ENCODE measurements at regions not wholly inside any gene's neighbourhood (a gene's known extent, or its start where the extent isn't known, plus 50 kb on each side); places are given as distances from the start of the nearest gene placed in this dataset.
"Not testable (repeated sequence)": the region's sequence is repeated elsewhere in the genome, so short reads cannot be mapped to it uniquely, and the experiment has no call there.

GRCh38 chr5:98393205-98393604 lies 380.3 kb upstream of the RGMB start:
- ATAC-seq; intact Hi-C loops (cut with DNase I, micrococcal nuclease); DNase-seq: not testable (repeated sequence)

- ATAC-seq (no peak), DNase-seq (no peak)
- intact Hi-C loops (cut with DNase I, micrococcal nuclease): no loop called here
Measured at GRCh38 chr5:98397081-98397480, 376.4 kb upstream of the RGMB start.

GRCh38 chr5:98398465-98398864 lies 375.0 kb upstream of the RGMB start:
- DNase-seq: no peak
- intact Hi-C loops (cut with DNase I, micrococcal nuclease): no loop called here
- no peak for ATAC-seq

GRCh38 chr5:98401656-98402055 lies 371.8 kb upstream of the RGMB start:
- intact Hi-C loops (cut with DNase I, micrococcal nuclease): no loop called here
- DNase-seq: no peak
- ATAC-seq: no peak

GRCh38 chr5:98402130-98402529 lies 371.3 kb upstream of the RGMB start:
- DNase-seq (no peak), ATAC-seq (no peak)
- intact Hi-C loops (cut with DNase I, micrococcal nuclease): no loop called here

GRCh38 chr5:98403131-98403530 lies 370.3 kb upstream of the RGMB start:
- ATAC-seq: no peak
- no peak for DNase-seq
- intact Hi-C loops (cut with DNase I, micrococcal nuclease): no loop called here

GRCh38 chr5:98414938-98415337 lies 358.5 kb upstream of the RGMB start:
- ATAC-seq (no peak), DNase-seq (no peak)
- intact Hi-C loops (cut with DNase I, micrococcal nuclease): no loop called here

- no peak for ATAC-seq
- no peak for DNase-seq
- intact Hi-C loops (cut with DNase I, micrococcal nuclease): no loop called here
Measured at GRCh38 chr5:98415663-98416062, 357.8 kb upstream of the RGMB start.

- intact Hi-C loops (cut with DNase I, micrococcal nuclease): no loop called here
- DNase-seq (no peak), ATAC-seq (no peak)
Measured at GRCh38 chr5:98416541-98416940, 356.9 kb upstream of the RGMB start.

- intact Hi-C loops (cut with DNase I, micrococcal nuclease): no loop called here
- no peak for DNase-seq
- ATAC-seq: peak; percentile 64
Measured at GRCh38 chr5:98419825-98420224, 353.6 kb upstream of the RGMB start.

- DNase-seq (no peak), ATAC-seq (no peak)
- intact Hi-C loops (cut with DNase I, micrococcal nuclease): no loop called here
Measured at GRCh38 chr5:98424681-98425450, 348.6 kb upstream of the RGMB start.

GRCh38 chr5:98425640-98426039 lies 347.8 kb upstream of the RGMB start:
- no peak for ATAC-seq
- no peak for DNase-seq
- intact Hi-C loops (cut with DNase I, micrococcal nuclease): no loop called here

GRCh38 chr5:98428806-98429205 lies 344.7 kb upstream of the RGMB start:
- DNase-seq: peak; percentile 36 to 38

GRCh38 chr5:98432378-98432777 lies 341.1 kb upstream of the RGMB start:
- intact Hi-C loops (cut with DNase I, micrococcal nuclease): no loop called here
- DNase-seq (no peak), ATAC-seq (no peak)

More at GRCh38 chr5:98428806-98429205, 344.7 kb upstream of the RGMB start:
- peak; percentile 71 for ATAC-seq
- intact Hi-C loops (cut with DNase I, micrococcal nuclease): no loop called here

GRCh38 chr5:98433022-98433421 lies 340.4 kb upstream of the RGMB start:
- DNase-seq (no peak), ATAC-seq (no peak)
- intact Hi-C loops (cut with DNase I, micrococcal nuclease): no loop called here

GRCh38 chr5:98433673-98434072 lies 339.8 kb upstream of the RGMB start:
- no peak for ATAC-seq
- intact Hi-C loops (cut with DNase I, micrococcal nuclease): no loop called here
- DNase-seq: no peak

GRCh38 chr5:98436667-98437066 lies 336.8 kb upstream of the RGMB start:
- ATAC-seq: no peak
- intact Hi-C loops (cut with DNase I, micrococcal nuclease): no loop called here
- DNase-seq: no peak

- DNase-seq (no peak), ATAC-seq (no peak)
- intact Hi-C loops (cut with DNase I, micrococcal nuclease): no loop called here
Measured at GRCh38 chr5:98442448-98442847, 331.0 kb upstream of the RGMB start.

GRCh38 chr5:98443881-98444280 lies 329.6 kb upstream of the RGMB start:
- no peak for ATAC-seq
- intact Hi-C loops (cut with DNase I, micrococcal nuclease): no loop called here
- DNase-seq: no peak

GRCh38 chr5:98453296-98453695 lies 320.2 kb upstream of the RGMB start:
- DNase-seq: no peak
- intact Hi-C loops (cut with DNase I, micrococcal nuclease): no loop called here
- no peak for ATAC-seq

GRCh38 chr5:98454407-98454806 lies 319.1 kb upstream of the RGMB start:
- intact Hi-C loops (cut with DNase I, micrococcal nuclease): no loop called here
- ATAC-seq (no peak), DNase-seq (no peak)

All from left colon (tissue), 2 donors.